ENCODE measurements at regions not wholly inside any gene's neighbourhood (a gene's known extent, or its start where the extent isn't known, plus 50 kb on each side); places are given as distances from the start of the nearest gene placed in this dataset.

- peak in 1 of 2 donors; percentile 32 for DNase-seq
- WGBS, 5 donors, result 23 to 37% (median 35%) methylated on average over 3 of the region's 3 CpGs
- H3K27me3 ChIP-seq, result no peaks in the 10 kb centered on the region
- no peak overlapping the region for H3K27ac ChIP-seq
- H3K9me3 ChIP-seq, result no peaks in the 10 kb centered on the region
- no peak for TF ChIP-seq EP300 (IDR thresholded peaks at IDR 0.05)
- no peak for TF ChIP-seq POLR2AphosphoS5 (IDR thresholded peaks at IDR 0.05)
- no peak for TF ChIP-seq CTCF (IDR thresholded peaks at IDR 0.05)
- TF ChIP-seq POLR2A (IDR thresholded peaks at IDR 0.05), result no peak
- intact Hi-C loops (cut with DNase I; ENCODE audit: low total_unique reads), result no loop called here
- peaks cover 0 to 12% (median 10%) of the 10 kb centered on the region in 4 donors for H3K4me1 ChIP-seq
- no peaks in the 10 kb centered on the region for H3K36me3 ChIP-seq
- H3K4me3 ChIP-seq, result no peak overlapping the region
Observed at GRCh38 chr4:24642981-24643547, 58.7 kb upstream of the DHX15 start.

DNA sequence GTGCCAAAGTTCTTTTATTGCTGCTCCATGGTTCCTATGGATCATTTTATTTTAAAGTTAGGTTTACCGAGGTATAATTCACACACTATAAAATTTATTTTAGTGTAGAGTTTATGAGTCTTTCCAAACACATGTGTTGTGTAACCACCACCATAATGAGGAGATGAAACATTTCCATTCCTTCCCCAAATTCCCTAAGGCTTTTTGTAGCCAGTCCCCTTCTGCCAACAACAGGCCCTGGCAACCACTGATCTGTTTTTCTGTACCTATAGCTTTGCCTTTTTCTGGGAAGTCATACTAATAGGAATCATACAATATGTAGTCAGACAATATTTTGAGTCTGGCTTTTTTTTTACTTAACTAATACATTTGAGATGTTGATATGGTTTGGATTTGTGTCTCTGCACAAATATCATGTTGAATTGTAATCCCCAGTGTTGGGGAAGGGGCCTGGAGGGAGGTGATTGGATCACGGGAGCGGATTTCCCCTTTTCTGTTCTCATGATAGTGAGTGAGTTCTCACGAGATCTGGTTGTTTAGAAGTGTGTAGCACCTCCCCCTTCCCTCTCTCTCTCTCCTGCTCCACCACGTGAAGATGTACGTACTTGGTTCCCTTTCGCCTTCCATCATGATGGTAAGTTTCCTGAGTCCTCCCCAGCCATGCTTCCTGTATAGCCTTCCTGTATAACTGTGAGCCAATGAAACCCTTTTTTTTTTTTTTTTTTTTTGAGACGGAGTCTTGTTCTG lies 59.6 kb upstream of the DHX15 start:
- no peaks in the 10 kb centered on the region for H3K27me3 ChIP-seq
- no peaks in the 10 kb centered on the region for H3K36me3 ChIP-seq
- intact Hi-C loops (cut with DNase I; ENCODE audit: low total_unique reads), result no loop called here
- TF ChIP-seq EP300 (IDR thresholded peaks at IDR 0.05) (no peak), POLR2AphosphoS5 (IDR thresholded peaks at IDR 0.05) (no peak), POLR2A (IDR thresholded peaks at IDR 0.05) (no peak), CTCF (IDR thresholded peaks at IDR 0.05) (no peak)
- 82 to 88% (median 86%) methylated on average over 7 to 8 of the region's 8 CpGs for WGBS, 5 donors
- DNase-seq, result no peak
- no peaks in the 10 kb centered on the region for H3K9me3 ChIP-seq
- peaks cover 0 to 12% (median 10%) of the 10 kb centered on the region in 4 donors for H3K4me1 ChIP-seq
- H3K4me3 ChIP-seq, result no peak overlapping the region
- no peak overlapping the region for H3K27ac ChIP-seq

- peak in 1 of 2 donors; percentile 32 for DNase-seq
- TF ChIP-seq POLR2AphosphoS5 (IDR thresholded peaks at IDR 0.05) (no peak), CTCF (IDR thresholded peaks at IDR 0.05) (no peak), POLR2A (IDR thresholded peaks at IDR 0.05) (no peak), EP300 (IDR thresholded peaks at IDR 0.05) (no peak)
- peaks cover 0 to 12% (median 10%) of the 10 kb centered on the region in 4 donors for H3K4me1 ChIP-seq
- H3K9me3 ChIP-seq, result no peaks in the 10 kb centered on the region
- no peak overlapping the region for H3K27ac ChIP-seq
- no peaks in the 10 kb centered on the region for H3K36me3 ChIP-seq
- H3K4me3 ChIP-seq, result no peak overlapping the region
- intact Hi-C loops (cut with DNase I; ENCODE audit: low total_unique reads), result no loop called here
- no peaks in the 10 kb centered on the region for H3K27me3 ChIP-seq
- WGBS, 5 donors, result 37 to 51% (median 43%) methylated on average over 6 of the region's 6 CpGs
Observed at GRCh38 chr4:24644983-24645764, 60.8 kb upstream of the DHX15 start.

- Histone ChIP-seq H3K27ac (no peak overlapping the region), H3K4me3 (no peak overlapping the region), H3K36me3 (no peaks in the 10 kb centered on the region), H3K9me3 (no peaks in the 10 kb centered on the region), H3K27me3 (no peaks in the 10 kb centered on the region), H3K4me1 (peaks cover 0 to 12% (median 10%) of the 10 kb centered on the region in 4 donors)
- TF ChIP-seq POLR2AphosphoS5 (IDR thresholded peaks at IDR 0.05) (no peak), CTCF (IDR thresholded peaks at IDR 0.05) (no peak), POLR2A (IDR thresholded peaks at IDR 0.05) (no peak), EP300 (IDR thresholded peaks at IDR 0.05) (no peak)
- intact Hi-C loops (cut with DNase I; ENCODE audit: low total_unique reads), result no loop called here
- 47 to 64% (median 52%) methylated on average over 4 of the region's 4 CpGs for WGBS, 5 donors
- no peak for DNase-seq
Observed at GRCh38 chr4:24645765-24646550, 61.6 kb upstream of the DHX15 start.
